SH-SY5Y (cell line): ENCODE measurements at regions not wholly inside any gene's neighbourhood (a gene's known extent, or its start where the extent isn't known, plus 50 kb on each side); places are given as distances from the start of the nearest gene placed in this dataset.

ENCODE experiments used
- GATA2 ChIP-seq: IDR thresholded peaks from 2 replicates; pipeline ENCODE4 v1.6.1; 2011; ENCODE audit warnings: mild to moderate bottlenecking, low read depth, low read length
- GATA3 ChIP-seq: IDR thresholded peaks from 2 replicates; pipeline ENCODE4 v1.6.1; 2011; ENCODE audit warnings: low read depth, mild to moderate bottlenecking, low read length, moderate library complexity

- TF ChIP-seq GATA2 (no peak), GATA3 (no peak)
Observed at GRCh38 chr10:78392197-78392596, 358.5 kb downstream of the RPS24 start.
